ENCODE measurements at regions not wholly inside any gene's neighbourhood (a gene's known extent, or its start where the extent isn't known, plus 50 kb on each side); places are given as distances from the start of the nearest gene placed in this dataset.
"Not testable (repeated sequence)": the region's sequence is repeated elsewhere in the genome, so short reads cannot be mapped to it uniquely, and the experiment has no call there.

DNA sequence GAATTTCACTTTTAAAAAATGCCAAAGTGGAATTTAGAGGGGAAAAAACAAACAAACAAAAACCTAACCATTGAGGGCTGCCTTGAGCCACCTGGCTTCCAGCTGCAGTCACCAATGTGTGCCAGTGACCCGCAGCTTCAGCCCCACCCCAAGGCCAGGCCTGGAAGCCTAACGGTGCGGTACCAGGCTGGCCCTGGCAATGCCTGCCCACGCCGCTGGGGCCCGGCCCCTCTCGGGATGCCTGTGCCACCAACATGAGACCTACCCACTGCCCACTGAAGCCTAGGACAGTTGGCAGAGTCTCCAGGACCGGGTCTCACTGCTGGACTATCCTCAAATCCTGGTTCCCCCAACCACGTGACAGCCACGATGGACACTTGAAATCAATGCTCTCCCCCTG, 96.6 kb downstream of the NCOR2 start:
- no peak for DNase-seq (ENCODE audit: extremely low read depth, low read depth)
- TF ChIP-seq, protein P1, sequence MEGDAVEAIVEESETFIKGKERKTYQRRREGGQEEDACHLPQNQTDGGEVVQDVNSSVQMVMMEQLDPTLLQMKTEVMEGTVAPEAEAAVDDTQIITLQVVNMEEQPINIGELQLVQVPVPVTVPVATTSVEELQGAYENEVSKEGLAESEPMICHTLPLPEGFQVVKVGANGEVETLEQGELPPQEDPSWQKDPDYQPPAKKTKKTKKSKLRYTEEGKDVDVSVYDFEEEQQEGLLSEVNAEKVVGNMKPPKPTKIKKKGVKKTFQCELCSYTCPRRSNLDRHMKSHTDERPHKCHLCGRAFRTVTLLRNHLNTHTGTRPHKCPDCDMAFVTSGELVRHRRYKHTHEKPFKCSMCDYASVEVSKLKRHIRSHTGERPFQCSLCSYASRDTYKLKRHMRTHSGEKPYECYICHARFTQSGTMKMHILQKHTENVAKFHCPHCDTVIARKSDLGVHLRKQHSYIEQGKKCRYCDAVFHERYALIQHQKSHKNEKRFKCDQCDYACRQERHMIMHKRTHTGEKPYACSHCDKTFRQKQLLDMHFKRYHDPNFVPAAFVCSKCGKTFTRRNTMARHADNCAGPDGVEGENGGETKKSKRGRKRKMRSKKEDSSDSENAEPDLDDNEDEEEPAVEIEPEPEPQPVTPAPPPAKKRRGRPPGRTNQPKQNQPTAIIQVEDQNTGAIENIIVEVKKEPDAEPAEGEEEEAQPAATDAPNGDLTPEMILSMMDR (IDR thresholded peaks at IDR 0.05; ENCODE audit: low read depth, low read length), result no peak

DNA sequence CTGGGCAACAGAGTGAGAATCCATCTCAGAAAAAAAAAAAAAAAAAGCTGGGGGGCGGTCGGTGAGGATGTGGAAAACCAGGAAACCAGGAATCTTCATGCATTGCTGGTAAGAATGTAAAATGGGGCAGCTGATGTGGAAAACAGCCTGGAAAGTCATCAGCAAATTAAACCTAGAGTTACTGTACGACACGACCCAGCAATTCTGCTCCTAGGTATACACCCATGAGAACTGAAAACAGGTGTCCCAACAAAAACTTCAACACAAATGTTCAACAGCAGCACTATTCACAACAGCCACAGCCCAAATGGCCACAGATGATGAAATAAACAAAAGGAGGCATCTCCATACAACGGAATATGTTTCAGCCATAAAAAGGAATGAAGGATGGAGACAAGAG, 97.3 kb downstream of the NCOR2 start:
- TF ChIP-seq, protein P1 (IDR thresholded peaks at IDR 0.05; ENCODE audit: low read depth, low read length), result no peak
- no peak for DNase-seq (ENCODE audit: extremely low read depth, low read depth)

DNA sequence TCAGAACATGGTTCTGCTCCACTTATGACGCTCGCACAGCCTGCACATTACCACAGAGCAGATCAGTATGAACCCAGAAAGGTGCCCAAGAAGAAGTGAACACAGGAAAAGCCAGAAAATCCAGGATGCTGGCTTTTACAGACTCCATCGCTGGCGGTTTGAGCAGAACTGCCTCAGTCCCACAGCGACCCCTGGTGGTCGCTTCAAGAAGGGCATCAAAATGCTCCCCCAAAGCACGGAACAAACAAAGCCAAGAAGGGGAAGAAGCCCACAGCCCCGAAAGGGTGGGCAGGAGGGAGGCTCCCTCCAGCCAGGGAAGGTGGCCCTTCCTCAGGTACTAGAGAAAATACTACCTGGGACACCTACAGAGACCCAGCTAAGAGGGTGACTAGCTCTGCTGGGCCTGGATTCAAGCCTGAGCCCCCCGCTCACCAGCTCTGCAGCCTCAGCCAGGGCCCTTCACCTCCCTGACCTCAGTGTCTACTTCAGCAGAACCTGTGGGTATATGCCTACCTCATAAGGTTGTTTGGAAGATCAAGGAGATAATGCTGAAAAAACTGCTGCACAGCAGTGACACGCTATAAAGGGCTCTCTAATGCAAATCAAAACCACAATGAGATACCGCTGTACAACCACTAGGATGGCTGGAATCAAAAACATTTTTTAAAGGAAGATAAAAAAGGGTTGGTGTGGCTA, 98.1 kb downstream of the NCOR2 start:
- TF ChIP-seq, protein P1 (IDR thresholded peaks at IDR 0.05; ENCODE audit: low read depth, low read length), result peak; percentile 59
- no peak for DNase-seq (ENCODE audit: extremely low read depth, low read depth)

- not testable (repeated sequence) for DNase-seq (ENCODE audit: extremely low read depth, low read depth)
Observed at GRCh38 chr12:124467549-124467948, 99.9 kb downstream of the NCOR2 start.

DNA sequence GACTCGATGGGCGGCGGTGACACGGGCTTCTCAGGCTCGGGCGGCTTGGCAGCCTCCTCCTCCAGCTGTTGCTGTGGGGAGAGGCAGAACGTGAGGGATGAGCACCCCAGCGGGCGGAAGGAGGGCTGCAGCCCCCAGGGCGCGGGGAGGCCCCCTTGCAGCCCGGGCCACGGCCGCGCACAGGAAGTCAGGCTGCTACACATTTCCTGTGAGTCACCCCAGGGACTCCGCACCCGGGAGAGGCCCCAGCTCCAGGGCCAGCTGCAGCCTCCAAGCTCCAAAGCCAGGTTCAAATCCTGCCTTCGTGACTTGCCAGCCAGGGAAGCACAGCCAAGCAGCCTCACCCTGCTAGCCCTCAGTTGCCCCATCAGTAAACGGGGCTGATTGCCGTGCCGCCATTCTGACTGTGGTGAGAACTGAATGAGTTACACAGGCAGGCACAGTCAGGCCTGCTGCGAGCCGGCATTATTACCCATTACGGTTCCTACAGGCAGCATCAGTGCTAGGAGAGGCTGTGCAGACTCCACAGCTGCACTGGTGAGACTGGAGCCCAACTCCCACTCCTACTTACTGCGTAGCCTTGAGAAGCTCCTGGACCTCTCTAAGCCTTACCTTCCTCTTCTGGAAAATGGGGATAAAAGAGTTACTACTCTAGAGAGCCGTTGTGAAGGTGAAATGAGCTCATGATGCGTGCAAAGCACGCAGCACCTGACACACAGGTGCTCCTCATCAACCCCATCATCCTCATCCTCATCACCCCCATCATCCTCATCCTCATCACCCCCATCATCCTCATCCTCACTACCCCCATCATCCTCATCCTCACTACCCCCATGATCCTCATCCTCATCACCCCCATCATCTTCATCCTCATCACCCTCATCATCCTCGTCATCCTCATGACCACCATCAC, 100.9 kb downstream of the NCOR2 start:
- TF ChIP-seq, protein P1 (IDR thresholded peaks at IDR 0.05; ENCODE audit: low read depth, low read length), result no peak
- no peak for DNase-seq (ENCODE audit: extremely low read depth, low read depth)

DNA sequence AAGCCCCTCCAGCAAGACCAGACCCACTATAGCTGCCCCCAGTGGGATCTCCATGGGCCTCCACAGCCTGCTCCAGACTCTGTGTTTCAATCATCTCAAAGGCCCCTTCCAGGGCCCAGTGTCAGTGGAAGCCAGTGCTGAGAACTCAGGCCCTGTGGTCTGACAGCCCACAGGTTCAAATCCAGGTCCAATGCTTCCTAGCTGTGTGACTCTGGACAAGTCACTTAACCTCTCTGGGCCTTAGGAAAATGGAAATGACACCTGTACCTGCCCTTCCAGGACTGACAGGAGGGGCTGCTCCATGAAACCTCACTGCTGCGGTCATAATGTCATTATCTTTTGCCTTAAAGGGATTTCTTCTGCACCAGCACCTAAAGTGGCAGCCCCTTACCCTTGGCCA, 101.9 kb downstream of the NCOR2 start:
- TF ChIP-seq, protein P1 (IDR thresholded peaks at IDR 0.05; ENCODE audit: low read depth, low read length), result no peak
- no peak for DNase-seq (ENCODE audit: extremely low read depth, low read depth)

DNA sequence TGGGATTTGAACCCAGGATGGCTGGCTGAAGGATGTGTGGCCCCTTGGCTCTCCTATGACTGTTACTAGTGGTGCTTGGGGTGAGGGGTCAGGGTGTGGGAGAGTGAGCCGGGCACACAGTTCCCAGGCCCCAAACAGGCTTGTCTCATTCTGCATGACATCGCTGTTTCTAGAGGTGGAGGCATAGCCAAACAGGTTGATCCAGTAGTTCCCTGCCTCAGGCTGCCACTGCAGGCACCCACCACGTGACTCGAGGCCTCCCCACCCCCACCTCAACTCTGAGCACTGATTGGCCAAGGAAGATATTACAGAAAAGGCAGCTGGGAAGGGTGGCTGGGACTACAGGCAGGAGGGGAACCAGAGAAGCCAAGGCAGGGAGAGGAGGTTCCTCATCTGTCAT, 102.6 kb downstream of the NCOR2 start:
- DNase-seq (ENCODE audit: extremely low read depth, low read depth), result no peak
- TF ChIP-seq, protein P1 (IDR thresholded peaks at IDR 0.05; ENCODE audit: low read depth, low read length), result no peak
